IMR-90 (cell line): ENCODE measurements at regions not wholly inside any gene's neighbourhood (a gene's known extent, or its start where the extent isn't known, plus 50 kb on each side); places are given as distances from the start of the nearest gene placed in this dataset.

Experiments
- ATAC-seq: fragments of 200-7000 bp; cut with Tn5 transposase; 2 replicates; pipeline ENCODE4 v1.9.1; 2020; ENCODE audit warnings: low read depth, mild to moderate bottlenecking, moderate library complexity
- BruUV-seq: library from RNA; stranded (reverse); fragments of 400-500 nt; replicated peaks from 2 replicates; lab custom pipeline; 2021; lab: Mats Ljungman, UMichigan
- CTCF ChIA-PET: fragments of 300-600 bp; formaldehyde crosslinking; extraction: SDS; loops from one replicate; lab custom pipeline; 2021; ENCODE audit warnings: antibody characterized with exemption; lab: Yijun Ruan, JAX
- POLR2A ChIA-PET: fragments of 300-600 bp; sonication (Branson Sonifier 250); formaldehyde crosslinking; loops from one replicate; lab custom pipeline; 2022; ENCODE audit warnings: antibody characterized with exemption; ENCODE audit not compliant: unreplicated experiment; lab: Charles Lee
- DNase-seq: peaks from one replicate; pipeline ENCODE4 v3.0.0; 2013
- H2AFZ ChIP-seq: replicated peaks from 2 replicates; pipeline ENCODE3; 2013; ENCODE audit warnings: low read length, mild to moderate bottlenecking; ENCODE audit not compliant: poor library complexity
- H2AK5ac ChIP-seq: 2 replicates; pipeline ENCODE4 v1.6.1; 2013; ENCODE audit warnings: low read depth, low read length, inconsistent platforms
- H2AK9ac ChIP-seq: replicated peaks from 2 replicates; pipeline ENCODE3; 2013; ENCODE audit warnings: mild to moderate bottlenecking, low read depth, low read length, moderate library complexity; ENCODE audit not compliant: poor library complexity
- H2BK120ac ChIP-seq: 2 replicates; pipeline ENCODE4 v1.6.1; 2013; ENCODE audit warnings: low read depth, low read length, inconsistent platforms
- H2BK15ac ChIP-seq: 3 replicates; pipeline ENCODE4 v1.6.1; 2013; ENCODE audit warnings: low read depth, low read length, inconsistent platforms
- H2BK20ac ChIP-seq: 2 replicates; pipeline ENCODE4 v1.6.1; 2013; ENCODE audit warnings: low read depth, mild to moderate bottlenecking, inconsistent platforms, low read length, moderate library complexity
- H2BK5ac ChIP-seq: 2 replicates; pipeline ENCODE4 v1.6.1; 2013; ENCODE audit warnings: mild to moderate bottlenecking, low read depth, low read length, inconsistent platforms; ENCODE audit not compliant: poor library complexity, severe bottlenecking
- H3K14ac ChIP-seq: replicated peaks from 2 replicates; pipeline ENCODE4 v1.6.1; 2013; ENCODE audit warnings: low read depth, low read length, inconsistent platforms
- H3K18ac ChIP-seq: 2 replicates; pipeline ENCODE4 v1.6.1; 2013; ENCODE audit warnings: low read depth, low read length, control low read depth
- H3K23ac ChIP-seq: 2 replicates; pipeline ENCODE4 v1.6.1; 2013; ENCODE audit warnings: low read depth, low read length, inconsistent platforms
- H3K27ac ChIP-seq: 2 replicates; pipeline ENCODE4 v1.5.1; 2013; ENCODE audit warnings: mild to moderate bottlenecking, control low read depth, low read length; ENCODE audit not compliant: insufficient read depth
- H3K27me3 ChIP-seq: 2 replicates; pipeline ENCODE4 v1.6.1; 2013; ENCODE audit warnings: low read length; ENCODE audit not compliant: control insufficient read depth, insufficient read depth
- H3K36me3 ChIP-seq: 2 replicates; pipeline ENCODE4 v1.6.1; 2013; ENCODE audit warnings: low read length, mixed read lengths; ENCODE audit not compliant: control insufficient read depth, insufficient read depth
- H3K4ac ChIP-seq: 2 replicates; pipeline ENCODE4 v1.6.1; 2013; ENCODE audit warnings: low read depth, low read length, inconsistent platforms
- H3K4me1 ChIP-seq: 2 replicates; pipeline ENCODE4 v1.6.1; 2013; ENCODE audit warnings: low read length, mixed read lengths; ENCODE audit not compliant: control insufficient read depth, insufficient read depth
- H3K4me2 ChIP-seq: 2 replicates; pipeline ENCODE4 v1.6.1; 2013; ENCODE audit warnings: low read depth, mild to moderate bottlenecking, control low read depth, low read length, moderate library complexity
- H3K4me3 ChIP-seq: 2 replicates; pipeline ENCODE4 v1.5.1; 2013; ENCODE audit warnings: low read depth, mild to moderate bottlenecking, control low read depth, low read length, moderate library complexity; ENCODE audit not compliant: insufficient read depth
- H3K56ac ChIP-seq: 2 replicates; pipeline ENCODE4 v1.6.1; 2013; ENCODE audit warnings: low read length, inconsistent platforms; ENCODE audit not compliant: insufficient read depth; ENCODE audit errors: extremely low read depth
- H3K79me1 ChIP-seq, 2 experiments: 2 replicates each; pipeline ENCODE4 v1.6.1; 2013; ENCODE audit warnings: low read length in 2 of 2, inconsistent platforms in 1 of 2, low read depth in 1 of 2
- H3K9ac ChIP-seq: 2 replicates; pipeline ENCODE4 v1.6.1; 2013; ENCODE audit warnings: low read depth, low read length, control low read depth
- H3K9me1 ChIP-seq: 2 replicates; pipeline ENCODE4 v1.6.1; 2013; ENCODE audit warnings: low read length, inconsistent platforms; ENCODE audit not compliant: insufficient read depth
- H3K9me3 ChIP-seq: 2 replicates; pipeline ENCODE4 v1.6.1; 2013; ENCODE audit warnings: low read length; ENCODE audit not compliant: control insufficient read depth, insufficient read depth
- H4K20me1 ChIP-seq: 2 replicates; pipeline ENCODE4 v1.6.1; 2013; ENCODE audit warnings: low read length, inconsistent platforms; ENCODE audit not compliant: insufficient read depth
- H4K5ac ChIP-seq: 2 replicates; pipeline ENCODE4 v1.6.1; 2013; ENCODE audit warnings: mild to moderate bottlenecking, low read depth, low read length, control low read depth
- H4K8ac ChIP-seq, 2 experiments: 2 replicates each; pipeline ENCODE4 v1.6.1; 2013; ENCODE audit warnings: low read depth in 2 of 2, low read length in 2 of 2, control low read depth in 1 of 2, inconsistent platforms in 1 of 2
- H4K91ac ChIP-seq: 2 replicates; pipeline ENCODE4 v1.6.1; 2013; ENCODE audit warnings: low read depth, low read length, inconsistent platforms; ENCODE audit not compliant: insufficient read depth
- BHLHE40 ChIP-seq: fragments of 150-350 bp; IDR thresholded peaks from 2 replicates; pipeline ENCODE4 v1.6.1; 2016; ENCODE audit warnings: mild to moderate bottlenecking, low read depth, low read length
- MAFK ChIP-seq: IDR thresholded peaks from 2 replicates; pipeline ENCODE4 v1.6.1; 2012; ENCODE audit warnings: low read depth, low read length, improper control_type of control experiment
- NFE2L2 ChIP-seq: fragments of 150-350 bp; IDR thresholded peaks from 2 replicates; pipeline ENCODE4 v1.6.1; 2016; ENCODE audit warnings: low read depth, mild to moderate bottlenecking, low read length
- RAD21 ChIP-seq: IDR thresholded peaks from 2 replicates; pipeline ENCODE4 v1.6.1; 2012; ENCODE audit warnings: low read length, improper control_type of control experiment
- WGBS, 2 experiments: methylation state at CpG; one replicate each; pipeline versions ENCODE4 v1.1.5 to v1.1.7; 2013; ENCODE audit warnings: missing lambda C conversion rate in 2 of 2; ENCODE audit not compliant: insufficient read length in 1 of 2; ENCODE audit errors: extremely low coverage in 2 of 2; 5-methylcytosine and 5-hydroxymethylcytosine counted together
- dilution Hi-C: fragments of 300-500 bp; cut with HindIII; formaldehyde crosslinking; loops from one replicate; pipeline ENCODE4 v1.14.3; 2018; ENCODE audit warnings: low sequenced_read_pairs; ENCODE audit not compliant: unreplicated experiment
- in situ Hi-C: fragments of 300-500 bp; cut with MboI; formaldehyde crosslinking; loops from 3 replicates; pipeline ENCODE4 v1.14.3; 2019; ENCODE audit warnings: low sequenced_read_pairs, inconsistent platforms, mixed read lengths
- intact Hi-C: fragments of 100-400 bp; cut with micrococcal nuclease; formaldehyde crosslinking; loops from 2 replicates; pipeline ENCODE4 v1.10.0; 2022

DNA sequence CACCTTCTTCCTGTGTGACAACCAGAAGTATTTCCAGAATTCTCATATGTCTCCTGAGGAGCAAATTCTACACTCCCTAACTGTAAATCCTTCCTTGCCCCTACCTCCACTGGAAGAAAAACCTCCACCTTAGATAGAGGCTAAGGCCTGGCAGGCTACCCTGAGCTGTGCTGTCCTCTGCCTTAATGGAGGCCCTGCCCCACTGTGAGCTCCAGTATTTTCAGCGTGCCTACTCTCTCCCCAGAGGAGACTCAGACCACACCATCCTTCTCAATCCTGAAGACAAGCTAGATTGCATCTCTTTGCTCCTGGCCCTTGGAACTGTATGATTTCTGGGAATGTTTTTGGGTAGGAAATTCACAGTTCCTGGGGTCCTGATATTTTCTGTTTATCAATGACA is 110.0 kb upstream of the OBI1 start:
- no peak for TF ChIP-seq NFE2L2
- TF ChIP-seq RAD21: no peak
- no peak for TF ChIP-seq MAFK
- no peak for TF ChIP-seq BHLHE40
- Histone ChIP-seq H3K9ac (no peak overlapping the region), H3K27me3 (no peaks in the 10 kb centered on the region), H3K4me3 (no peak overlapping the region), H2BK20ac (no peak overlapping the region), H2BK120ac (no peak overlapping the region), H3K9me3 (no peaks in the 10 kb centered on the region), H3K27ac (no peak overlapping the region), H3K36me3 (no peaks in the 10 kb centered on the region), H2BK5ac (no peak overlapping the region), H4K8ac (no peak overlapping the region), H2BK15ac (no peak overlapping the region), H2AK9ac (no peak overlapping the region), H3K4ac (no peak overlapping the region), H3K4me1 (no peaks in the 10 kb centered on the region), H3K79me1 (no peaks in the 10 kb centered on the region), H4K91ac (no peak overlapping the region), H3K23ac (no peak overlapping the region), H3K14ac (no peak overlapping the region), H3K4me2 (no peak overlapping the region), H3K18ac (no peak overlapping the region), H4K5ac (no peak overlapping the region), H3K9me1 (no peaks in the 10 kb centered on the region), H2AK5ac (no peak overlapping the region), H3K56ac (no peak overlapping the region), H4K20me1 (no peaks in the 10 kb centered on the region), H2AFZ (no peak overlapping the region)
- CTCF ChIA-PET: no interaction called here
- intact Hi-C loops (no loop called here), in situ Hi-C loops (no loop called here), dilution Hi-C loops (no loop called here)
- DNase-seq (no peak), ATAC-seq (no peak)
- no CpG with 5 or more reads among the region's 1 CpG for WGBS, 2 experiments
- POLR2A ChIA-PET: no interaction called here
- BruUV-seq: no TSS peak
